ENCODE measurements at regions not wholly inside any gene's neighbourhood (a gene's known extent, or its start where the extent isn't known, plus 50 kb on each side); places are given as distances from the start of the nearest gene placed in this dataset.

- TF ChIP-seq CTCF (IDR thresholded peaks at IDR 0.05; ENCODE audit: low read length), result no peak
- no peak for TF ChIP-seq EZH2 (optimal IDR thresholded peaks at IDR 0.05; ENCODE audit: low read depth, low read length)
These were observed 2436.5 kb downstream of the PCDH9 start for GRCh38 chr13:64793592-64793991.

All from MM.1S (cell line).